ENCODE measurements at regions not wholly inside any gene's neighbourhood (a gene's known extent, or its start where the extent isn't known, plus 50 kb on each side); places are given as distances from the start of the nearest gene placed in this dataset.

- no peak for DNase-seq (ENCODE audit: low read depth in 1 of 2, low spot score in 1 of 2)
- H3K36me3 ChIP-seq: no peaks in the 10 kb centered on the region
- H3K27ac ChIP-seq: no peak overlapping the region
- no peak for TF ChIP-seq CTCF (IDR thresholded peaks at IDR 0.05; ENCODE audit: low read depth, low read length)
- no peaks in the 10 kb centered on the region for H3K9me3 ChIP-seq (ENCODE audit: low read depth)
- H3K27me3 ChIP-seq: no peaks in the 10 kb centered on the region
- no peak overlapping the region for H3K4me3 ChIP-seq
- H3K4me1 ChIP-seq (ENCODE audit: low read depth): no peaks in the 10 kb centered on the region
Observed at GRCh38 chr11:69383372-69384250, 89.7 kb downstream of the MYEOV start.

GRCh38 chr11:69384251-69385143 is 90.5 kb downstream of the MYEOV start:
- H3K27ac ChIP-seq: no peak overlapping the region
- H3K4me1 ChIP-seq (ENCODE audit: low read depth): no peaks in the 10 kb centered on the region
- H3K9me3 ChIP-seq (ENCODE audit: low read depth): no peaks in the 10 kb centered on the region
- H3K4me3 ChIP-seq: no peak overlapping the region
- H3K36me3 ChIP-seq: no peaks in the 10 kb centered on the region
- DNase-seq (ENCODE audit: low read depth in 1 of 2, low spot score in 1 of 2): no peak
- TF ChIP-seq CTCF (IDR thresholded peaks at IDR 0.05; ENCODE audit: low read depth, low read length): no peak
- no peaks in the 10 kb centered on the region for H3K27me3 ChIP-seq

- Histone ChIP-seq H3K4me1 (ENCODE audit: low read depth) (no peaks in the 10 kb centered on the region), H3K4me3 (no peak overlapping the region), H3K36me3 (no peaks in the 10 kb centered on the region), H3K27ac (no peak overlapping the region), H3K27me3 (no peaks in the 10 kb centered on the region), H3K9me3 (ENCODE audit: low read depth) (no peaks in the 10 kb centered on the region)
- no peak for TF ChIP-seq CTCF (IDR thresholded peaks at IDR 0.05; ENCODE audit: low read depth, low read length)
- no peak for DNase-seq (ENCODE audit: low read depth in 1 of 2, low spot score in 1 of 2)
Observed at GRCh38 chr11:69385144-69385820, 91.3 kb downstream of the MYEOV start.

GRCh38 chr11:69385832-69386427 is 92.0 kb downstream of the MYEOV start:
- Histone ChIP-seq H3K27me3 (no peaks in the 10 kb centered on the region), H3K4me1 (ENCODE audit: low read depth) (no peaks in the 10 kb centered on the region), H3K4me3 (no peak overlapping the region), H3K36me3 (no peaks in the 10 kb centered on the region), H3K9me3 (ENCODE audit: low read depth) (no peaks in the 10 kb centered on the region), H3K27ac (no peak overlapping the region)
- TF ChIP-seq CTCF (IDR thresholded peaks at IDR 0.05; ENCODE audit: low read depth, low read length): no peak
- DNase-seq (ENCODE audit: low read depth in 1 of 2, low spot score in 1 of 2): no peak

All from cardiac muscle cell (in vitro differentiated cells and primary cell).